ENCODE measurements at regions not wholly inside any gene's neighbourhood (a gene's known extent, or its start where the extent isn't known, plus 50 kb on each side); places are given as distances from the start of the nearest gene placed in this dataset.

DNA sequence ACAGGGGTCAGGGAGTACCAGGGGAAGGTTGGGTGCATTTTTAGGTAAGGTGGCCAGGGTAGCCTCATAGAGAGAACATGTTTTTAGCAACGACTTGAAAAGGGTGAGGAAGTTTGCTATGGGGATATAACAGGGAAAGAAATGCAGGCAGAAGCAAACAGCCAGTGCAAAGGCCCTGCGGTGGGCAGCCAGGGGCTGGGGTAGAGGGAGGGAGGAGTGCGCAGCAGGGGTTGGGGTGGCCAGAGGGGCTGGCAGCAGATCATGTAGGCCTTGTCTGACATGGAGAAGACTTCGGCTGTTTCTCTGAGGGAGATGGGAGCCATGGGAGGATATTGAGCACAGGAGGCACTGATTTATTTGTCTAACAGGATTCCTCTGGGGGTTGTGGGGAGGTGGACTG lies 242.5 kb downstream of the RBM19 start:
- no peak overlapping the region for H3K27ac ChIP-seq (replicated peaks)
- no peaks in the 10 kb centered on the region for H3K27me3 ChIP-seq (ENCODE audit: insufficient read depth, poor library complexity, severe bottlenecking)
- DNase-seq (ENCODE audit: low read depth in 1 of 2, low spot score in 1 of 2): no peak
- TF ChIP-seq, protein P1, sequence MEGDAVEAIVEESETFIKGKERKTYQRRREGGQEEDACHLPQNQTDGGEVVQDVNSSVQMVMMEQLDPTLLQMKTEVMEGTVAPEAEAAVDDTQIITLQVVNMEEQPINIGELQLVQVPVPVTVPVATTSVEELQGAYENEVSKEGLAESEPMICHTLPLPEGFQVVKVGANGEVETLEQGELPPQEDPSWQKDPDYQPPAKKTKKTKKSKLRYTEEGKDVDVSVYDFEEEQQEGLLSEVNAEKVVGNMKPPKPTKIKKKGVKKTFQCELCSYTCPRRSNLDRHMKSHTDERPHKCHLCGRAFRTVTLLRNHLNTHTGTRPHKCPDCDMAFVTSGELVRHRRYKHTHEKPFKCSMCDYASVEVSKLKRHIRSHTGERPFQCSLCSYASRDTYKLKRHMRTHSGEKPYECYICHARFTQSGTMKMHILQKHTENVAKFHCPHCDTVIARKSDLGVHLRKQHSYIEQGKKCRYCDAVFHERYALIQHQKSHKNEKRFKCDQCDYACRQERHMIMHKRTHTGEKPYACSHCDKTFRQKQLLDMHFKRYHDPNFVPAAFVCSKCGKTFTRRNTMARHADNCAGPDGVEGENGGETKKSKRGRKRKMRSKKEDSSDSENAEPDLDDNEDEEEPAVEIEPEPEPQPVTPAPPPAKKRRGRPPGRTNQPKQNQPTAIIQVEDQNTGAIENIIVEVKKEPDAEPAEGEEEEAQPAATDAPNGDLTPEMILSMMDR (IDR thresholded peaks at IDR 0.05; ENCODE audit: insufficient read depth, low read length): no peak
- TF ChIP-seq SPI1 (IDR thresholded peaks at IDR 0.05; ENCODE audit: borderline replicate concordance, low read depth) (no peak), GABPA (IDR thresholded peaks at IDR 0.05; ENCODE audit: low read depth) (no peak), POLR2AphosphoS5 (IDR thresholded peaks at IDR 0.05; ENCODE audit: low read depth) (no peak)
- TF ChIP-seq, protein P2, sequence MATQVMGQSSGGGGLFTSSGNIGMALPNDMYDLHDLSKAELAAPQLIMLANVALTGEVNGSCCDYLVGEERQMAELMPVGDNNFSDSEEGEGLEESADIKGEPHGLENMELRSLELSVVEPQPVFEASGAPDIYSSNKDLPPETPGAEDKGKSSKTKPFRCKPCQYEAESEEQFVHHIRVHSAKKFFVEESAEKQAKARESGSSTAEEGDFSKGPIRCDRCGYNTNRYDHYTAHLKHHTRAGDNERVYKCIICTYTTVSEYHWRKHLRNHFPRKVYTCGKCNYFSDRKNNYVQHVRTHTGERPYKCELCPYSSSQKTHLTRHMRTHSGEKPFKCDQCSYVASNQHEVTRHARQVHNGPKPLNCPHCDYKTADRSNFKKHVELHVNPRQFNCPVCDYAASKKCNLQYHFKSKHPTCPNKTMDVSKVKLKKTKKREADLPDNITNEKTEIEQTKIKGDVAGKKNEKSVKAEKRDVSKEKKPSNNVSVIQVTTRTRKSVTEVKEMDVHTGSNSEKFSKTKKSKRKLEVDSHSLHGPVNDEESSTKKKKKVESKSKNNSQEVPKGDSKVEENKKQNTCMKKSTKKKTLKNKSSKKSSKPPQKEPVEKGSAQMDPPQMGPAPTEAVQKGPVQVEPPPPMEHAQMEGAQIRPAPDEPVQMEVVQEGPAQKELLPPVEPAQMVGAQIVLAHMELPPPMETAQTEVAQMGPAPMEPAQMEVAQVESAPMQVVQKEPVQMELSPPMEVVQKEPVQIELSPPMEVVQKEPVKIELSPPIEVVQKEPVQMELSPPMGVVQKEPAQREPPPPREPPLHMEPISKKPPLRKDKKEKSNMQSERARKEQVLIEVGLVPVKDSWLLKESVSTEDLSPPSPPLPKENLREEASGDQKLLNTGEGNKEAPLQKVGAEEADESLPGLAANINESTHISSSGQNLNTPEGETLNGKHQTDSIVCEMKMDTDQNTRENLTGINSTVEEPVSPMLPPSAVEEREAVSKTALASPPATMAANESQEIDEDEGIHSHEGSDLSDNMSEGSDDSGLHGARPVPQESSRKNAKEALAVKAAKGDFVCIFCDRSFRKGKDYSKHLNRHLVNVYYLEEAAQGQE (IDR thresholded peaks at IDR 0.05; ENCODE audit: insufficient replicate concordance, low read depth): no peak
- no peak overlapping the region for H3K4me3 ChIP-seq (replicated peaks; ENCODE audit: insufficient read depth, low read length)

DNA sequence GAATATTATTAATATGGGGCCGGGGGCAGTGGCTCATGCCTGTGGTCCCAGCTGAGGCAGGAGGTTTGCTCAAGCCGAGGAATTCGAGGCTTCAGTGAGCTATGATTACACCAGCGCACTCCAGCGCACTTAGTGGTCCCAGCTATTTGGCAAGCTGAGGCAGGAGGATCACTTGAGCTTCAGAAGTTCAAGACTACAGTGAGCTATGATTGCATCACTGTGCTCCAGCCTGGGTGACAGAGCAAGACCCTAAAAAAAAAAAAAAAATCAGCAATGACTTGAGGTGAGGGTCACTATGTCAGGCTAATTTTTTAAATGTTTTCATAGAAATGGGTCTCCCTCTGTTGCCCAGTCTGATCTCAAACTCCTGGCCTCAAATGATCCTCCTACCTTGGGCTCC lies 243.4 kb downstream of the RBM19 start:
- DNase-seq (ENCODE audit: low read depth in 1 of 2, low spot score in 1 of 2): no peak
- Histone ChIP-seq H3K4me3 (replicated peaks; ENCODE audit: insufficient read depth, low read length) (no peak overlapping the region), H3K27me3 (ENCODE audit: insufficient read depth, poor library complexity, severe bottlenecking) (no peaks in the 10 kb centered on the region), H3K27ac (replicated peaks) (no peak overlapping the region)
- TF ChIP-seq, protein P2 (IDR thresholded peaks at IDR 0.05; ENCODE audit: insufficient replicate concordance, low read depth): no peak
- TF ChIP-seq GABPA (IDR thresholded peaks at IDR 0.05; ENCODE audit: low read depth) (no peak), SPI1 (IDR thresholded peaks at IDR 0.05; ENCODE audit: borderline replicate concordance, low read depth) (no peak), POLR2AphosphoS5 (IDR thresholded peaks at IDR 0.05; ENCODE audit: low read depth) (no peak)
- TF ChIP-seq, protein P1 (IDR thresholded peaks at IDR 0.05; ENCODE audit: insufficient read depth, low read length): no peak

DNA sequence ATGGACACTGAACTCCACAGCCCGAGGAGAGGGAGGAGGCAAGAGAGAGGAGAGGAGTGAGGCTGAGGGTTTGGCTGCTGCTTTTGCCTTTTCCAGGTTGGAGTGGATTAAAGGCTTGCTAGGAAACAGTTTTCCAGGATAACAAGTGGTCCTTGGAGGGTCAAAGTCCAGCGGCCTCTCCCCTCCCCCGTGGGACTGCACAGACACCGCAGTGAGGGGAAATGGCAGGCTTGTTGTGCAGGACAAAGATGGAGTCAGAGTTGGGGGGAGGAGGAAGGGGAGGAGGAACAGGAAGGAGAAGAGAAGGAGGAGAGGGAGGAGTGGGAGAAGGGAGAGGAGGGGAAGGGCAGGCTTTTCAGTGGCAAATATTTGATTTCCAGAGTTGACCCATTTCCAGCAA lies 245.5 kb downstream of the RBM19 start:
- no peak overlapping the region for H3K4me3 ChIP-seq (replicated peaks; ENCODE audit: insufficient read depth, low read length)

DNA sequence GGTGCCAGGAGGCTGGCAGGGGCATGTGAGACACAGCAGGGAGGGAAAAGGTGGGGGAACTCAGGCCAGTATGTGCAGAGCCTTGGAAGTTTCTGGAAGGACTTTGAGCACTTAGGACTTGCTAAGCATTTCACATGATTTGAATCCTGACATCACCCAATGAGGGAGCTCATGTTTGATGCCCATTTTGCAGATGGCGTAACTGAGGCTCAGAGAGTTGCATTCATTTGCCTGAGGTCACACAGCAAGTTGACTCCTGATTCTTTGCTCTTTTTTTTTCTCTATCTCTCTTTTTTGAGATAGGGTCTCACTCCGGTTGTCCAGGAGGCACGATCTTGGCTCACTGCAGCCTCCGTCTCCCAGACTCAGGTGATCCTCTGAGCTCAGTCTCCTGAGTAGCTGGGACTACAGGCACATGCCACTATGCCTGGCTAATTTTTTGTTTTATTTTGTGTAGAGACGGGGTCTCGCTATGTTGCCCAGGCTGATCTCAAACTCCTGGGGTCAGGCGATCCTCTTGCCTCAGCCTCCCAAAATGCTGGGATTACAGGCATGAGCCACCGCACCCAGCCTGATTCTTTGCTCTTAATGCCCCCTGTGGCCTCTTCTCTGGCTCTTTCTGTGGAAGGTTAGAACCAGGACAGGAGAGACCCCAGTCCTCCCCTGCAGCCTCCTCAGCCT lies 246.1 kb downstream of the RBM19 start:
- TF ChIP-seq, protein P2 (IDR thresholded peaks at IDR 0.05; ENCODE audit: insufficient replicate concordance, low read depth): no peak
- TF ChIP-seq, protein P1 (IDR thresholded peaks at IDR 0.05; ENCODE audit: insufficient read depth, low read length): no peak
- TF ChIP-seq GABPA (IDR thresholded peaks at IDR 0.05; ENCODE audit: low read depth): no peak
- TF ChIP-seq SPI1 (IDR thresholded peaks at IDR 0.05; ENCODE audit: borderline replicate concordance, low read depth): no peak
- no peak for TF ChIP-seq POLR2AphosphoS5 (IDR thresholded peaks at IDR 0.05; ENCODE audit: low read depth)
- no peaks in the 10 kb centered on the region for H3K27me3 ChIP-seq (ENCODE audit: insufficient read depth, poor library complexity, severe bottlenecking)
- no peak overlapping the region for H3K4me3 ChIP-seq (replicated peaks; ENCODE audit: insufficient read depth, low read length)
- DNase-seq (ENCODE audit: low read depth in 1 of 2, low spot score in 1 of 2): no peak
- H3K27ac ChIP-seq (replicated peaks): no peak overlapping the region

More for the DNA sequence above, 245.5 kb downstream of the RBM19 start:
- DNase-seq (ENCODE audit: low read depth in 1 of 2, low spot score in 1 of 2): no peak
- Histone ChIP-seq H3K27ac (replicated peaks) (no peak overlapping the region), H3K27me3 (ENCODE audit: insufficient read depth, poor library complexity, severe bottlenecking) (no peaks in the 10 kb centered on the region)
- TF ChIP-seq POLR2AphosphoS5 (IDR thresholded peaks at IDR 0.05; ENCODE audit: low read depth) (no peak), SPI1 (IDR thresholded peaks at IDR 0.05; ENCODE audit: borderline replicate concordance, low read depth) (no peak)

All from HL-60 (cell line).